ENCODE measurements at regions not wholly inside any gene's neighbourhood (a gene's known extent, or its start where the extent isn't known, plus 50 kb on each side); places are given as distances from the start of the nearest gene placed in this dataset.

GRCh38 chr3:135690664-135691063, 274.9 kb upstream of the PPP2R3A start:
- TF ChIP-seq POLR2A (IDR thresholded peaks at IDR 0.05) = no peak
- no peak for TF ChIP-seq CTCF (IDR thresholded peaks at IDR 0.05)
